GM19452 (cell line): ENCODE measurements at regions not wholly inside any gene's neighbourhood (a gene's known extent, or its start where the extent isn't known, plus 50 kb on each side); places are given as distances from the start of the nearest gene placed in this dataset.

Experiments
- ATAC-seq: cut with Tn5 transposase; IDR thresholded peaks from one replicate; pipeline ENCODE4 v1.9.1; 2021; ENCODE audit not compliant: unreplicated experiment

DNA sequence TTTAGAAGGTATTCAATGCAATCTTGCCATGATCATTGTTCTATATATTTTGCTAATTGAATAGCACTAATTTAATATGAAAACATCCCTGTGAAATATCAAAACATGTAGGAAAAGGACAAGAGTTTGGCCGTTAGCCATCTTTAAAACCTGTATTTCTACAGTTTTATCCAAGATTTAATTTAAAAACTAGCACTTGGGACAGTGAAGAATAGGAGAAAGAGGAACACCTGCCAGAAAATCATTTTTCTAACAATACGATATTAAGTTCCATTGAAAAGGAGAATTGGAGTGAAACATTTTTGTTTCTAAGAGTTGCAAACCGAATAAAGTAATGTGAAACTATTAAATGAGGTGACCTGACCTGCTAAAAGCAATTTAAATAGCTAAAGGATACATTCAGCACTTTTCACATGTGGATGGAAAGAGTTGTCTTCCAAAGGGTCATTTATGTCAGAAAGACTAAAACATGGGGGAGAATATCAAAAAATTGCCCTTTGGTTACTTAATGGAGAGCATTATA lies 1673.6 kb upstream of the MIR17HG start:
- ATAC-seq = no peak

- ATAC-seq = no peak
These were observed 1668.9 kb upstream of the MIR17HG start for GRCh38 chr13:89678466-89679121.

DNA sequence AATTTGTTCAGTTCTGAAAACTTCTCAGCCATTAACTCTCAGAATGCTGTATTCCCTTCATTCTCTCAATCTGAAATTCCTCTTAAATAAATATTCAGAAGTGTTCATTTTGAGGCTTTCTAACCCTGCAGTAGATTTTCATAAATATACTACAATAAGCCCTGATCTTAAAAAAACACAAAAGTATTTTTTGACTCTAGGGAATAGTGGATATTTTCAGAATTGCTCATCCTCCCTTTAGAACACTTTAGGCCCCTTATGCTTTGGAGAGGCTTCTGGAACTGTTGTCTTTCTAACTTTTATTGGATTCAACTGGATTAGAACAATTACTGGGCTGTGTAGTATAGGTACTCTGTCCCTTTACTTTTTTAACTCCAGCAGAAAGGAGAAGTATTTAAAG lies 1662.6 kb upstream of the MIR17HG start:
- ATAC-seq = no peak

DNA sequence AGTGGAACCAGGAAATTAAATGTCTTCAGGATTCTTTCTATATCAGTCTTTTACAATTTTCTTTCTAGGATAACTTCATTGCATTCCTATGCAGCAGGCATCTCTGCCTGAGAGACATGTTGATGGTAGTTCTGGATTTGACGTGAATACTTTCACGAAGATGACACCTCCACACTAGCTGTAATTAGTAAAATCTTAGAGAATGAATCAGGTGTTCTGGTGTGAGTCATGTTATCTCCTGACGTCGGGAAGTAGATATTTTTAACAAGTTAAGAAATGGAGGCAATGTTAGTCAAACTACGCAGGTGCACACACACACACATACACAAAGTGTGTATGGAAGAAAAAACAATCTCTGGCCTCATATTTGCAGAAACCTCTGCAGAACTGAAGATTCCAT lies 1661.3 kb upstream of the MIR17HG start:
- ATAC-seq = no peak

GRCh38 chr13:89687066-89687465 lies 1660.4 kb upstream of the MIR17HG start:
- no peak for ATAC-seq

DNA sequence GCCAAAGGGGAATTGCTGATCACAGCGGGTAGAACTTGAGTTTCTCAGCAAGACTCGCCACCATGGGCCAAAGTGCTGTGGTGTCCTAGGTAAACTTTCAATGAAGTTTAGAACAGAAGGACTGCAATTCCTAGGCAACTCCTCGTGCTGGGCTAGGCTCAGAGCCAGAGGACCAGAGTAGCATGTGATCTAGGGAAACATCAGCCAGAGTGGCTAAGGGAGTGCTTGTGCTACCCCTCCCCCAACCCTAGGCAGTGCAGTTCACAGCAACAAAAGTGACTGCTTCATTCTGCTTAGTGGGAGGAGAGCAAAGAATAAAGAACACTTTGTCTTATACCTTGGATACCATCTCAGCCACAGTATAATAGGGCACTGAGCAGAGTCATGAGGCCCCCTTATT lies 1658.6 kb upstream of the MIR17HG start:
- no peak for ATAC-seq

DNA sequence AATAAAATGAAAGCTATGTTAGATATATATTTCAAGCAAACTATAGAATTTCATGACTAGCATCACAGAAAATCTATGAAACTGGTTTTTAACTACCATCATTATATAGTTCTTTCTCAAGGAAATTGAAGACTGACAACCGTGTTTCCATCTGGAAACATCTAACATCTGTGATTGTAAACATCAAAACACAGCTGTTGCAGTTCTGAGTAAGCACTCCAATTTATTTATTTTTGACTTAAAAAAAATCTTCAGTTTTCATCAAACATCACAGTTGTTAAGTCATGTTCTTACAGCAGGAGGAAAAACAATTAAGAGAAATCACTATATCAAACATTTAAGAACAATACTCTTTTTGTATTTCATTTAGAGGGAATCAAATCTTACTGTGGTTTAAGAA lies 1653.0 kb upstream of the MIR17HG start:
- ATAC-seq = no peak

GRCh38 chr13:89695343-89696257 lies 1651.9 kb upstream of the MIR17HG start:
- no peak for ATAC-seq

GRCh38 chr13:89701913-89702312 lies 1645.6 kb upstream of the MIR17HG start:
- ATAC-seq = no peak

DNA sequence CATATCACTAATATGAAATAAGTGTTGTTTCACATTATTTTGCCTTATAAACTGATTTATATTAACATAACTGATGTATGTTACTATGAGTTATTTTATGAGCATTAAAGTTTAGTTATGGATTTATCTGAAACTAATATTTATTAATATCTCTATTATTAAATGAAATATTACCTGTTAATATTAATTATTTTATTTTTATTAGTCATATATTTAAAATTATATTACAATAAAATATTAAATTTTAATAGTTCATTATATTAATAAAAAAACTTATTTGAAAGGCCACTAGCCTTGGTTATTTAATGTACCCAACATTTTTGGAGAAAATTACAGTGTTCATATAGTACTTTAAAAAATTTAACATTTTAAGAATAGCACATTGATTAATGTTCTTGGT lies 1643.4 kb upstream of the MIR17HG start:
- no peak for ATAC-seq

DNA sequence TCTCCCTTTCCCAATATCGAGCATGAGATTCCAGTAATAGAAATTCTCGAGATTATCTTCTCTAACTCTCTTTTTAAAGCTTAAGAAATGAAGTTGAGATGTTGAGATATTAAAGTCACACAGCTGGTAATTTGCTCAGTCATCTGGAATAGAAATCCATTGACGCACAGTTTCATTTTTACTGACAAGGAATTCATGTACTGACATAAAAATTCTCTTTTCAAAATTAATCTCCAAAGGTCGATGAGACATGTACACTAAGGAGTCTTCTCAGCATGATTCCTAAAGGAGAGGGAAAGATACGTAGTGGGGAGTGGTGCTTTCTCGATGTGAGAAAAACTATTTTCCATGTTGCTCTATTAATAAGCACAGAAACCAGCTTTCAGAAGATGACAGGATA lies 1639.5 kb upstream of the MIR17HG start:
- ATAC-seq = no peak

GRCh38 chr13:89721216-89721615 lies 1626.3 kb upstream of the MIR17HG start:
- no peak for ATAC-seq

GRCh38 chr13:89726690-89727435 lies 1620.6 kb upstream of the MIR17HG start:
- ATAC-seq = no peak

DNA sequence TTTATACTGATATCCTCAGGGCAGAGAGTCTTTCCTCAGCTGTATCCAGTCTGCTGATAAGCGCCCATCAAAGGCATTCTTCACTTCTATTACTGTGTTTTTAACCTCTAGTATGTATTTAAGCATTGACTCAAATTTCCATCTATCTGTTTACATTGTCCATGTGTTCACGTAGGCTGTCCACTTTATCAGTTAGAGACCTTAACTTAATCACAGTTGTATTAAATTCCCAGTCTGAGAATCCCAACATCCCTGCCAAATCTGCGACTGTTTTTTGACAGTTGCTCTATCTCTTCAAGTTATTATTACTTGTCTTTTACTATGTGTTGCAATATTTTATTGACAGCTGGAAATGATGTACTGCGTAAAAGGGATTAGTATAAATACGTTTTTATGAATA lies 1613.7 kb upstream of the MIR17HG start:
- no peak for ATAC-seq

DNA sequence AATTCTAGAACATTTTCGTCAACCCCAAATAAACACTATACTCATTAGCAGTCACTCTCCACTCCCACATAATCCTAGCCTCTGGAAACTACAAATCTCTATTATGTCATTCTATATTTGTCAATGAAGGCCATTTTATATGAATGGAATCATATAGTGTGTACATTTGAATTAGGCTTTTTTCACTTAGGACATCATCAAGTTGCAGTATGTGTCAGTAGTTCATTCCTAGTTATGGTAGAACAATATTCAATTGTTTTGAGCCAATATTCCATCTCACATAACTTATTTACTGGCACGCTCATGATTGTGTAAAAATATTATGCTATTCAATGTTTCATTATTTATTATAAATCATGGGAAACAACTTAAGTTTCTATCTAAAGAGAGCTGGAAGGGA lies 1610.4 kb upstream of the MIR17HG start:
- ATAC-seq = no peak

DNA sequence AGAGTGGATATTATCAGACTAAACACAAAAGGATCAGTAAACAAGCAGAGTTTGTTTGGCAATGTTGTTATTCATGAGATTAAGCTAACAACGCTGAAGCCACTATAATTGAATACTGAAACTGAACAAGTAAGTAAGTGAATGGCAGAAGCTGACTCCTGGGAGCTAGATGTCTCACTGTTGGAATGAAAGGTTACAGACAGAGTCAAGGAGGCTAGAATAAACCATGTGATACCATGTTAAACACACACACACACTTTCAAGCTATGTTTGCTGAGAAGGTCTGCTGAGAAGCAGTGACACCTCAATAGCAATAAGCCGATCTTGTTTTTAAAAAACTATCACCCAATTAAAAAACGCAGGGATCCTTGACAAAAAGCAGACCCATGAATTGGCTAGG lies 1609.4 kb upstream of the MIR17HG start:
- ATAC-seq = no peak

- no peak for ATAC-seq
These were observed 1606.3 kb upstream of the MIR17HG start for GRCh38 chr13:89740994-89741685.

DNA sequence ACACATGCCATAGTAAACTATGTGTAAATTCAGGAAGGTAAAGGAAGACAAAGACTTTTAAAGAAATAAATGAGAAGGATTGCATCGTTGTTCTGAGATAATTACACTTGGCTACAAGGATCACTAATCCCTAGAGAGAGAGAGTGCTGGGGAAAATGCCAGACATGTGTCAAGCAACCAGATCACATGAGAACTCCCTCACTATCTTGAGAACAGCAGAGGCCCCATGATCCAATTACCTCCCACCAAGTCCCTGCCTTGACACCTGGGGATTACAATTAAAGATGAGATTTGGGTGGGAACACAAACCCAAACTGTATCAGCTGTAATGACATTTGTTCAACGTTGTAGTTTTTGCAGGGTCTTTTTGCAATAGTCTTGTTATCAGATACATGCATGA lies 1600.9 kb upstream of the MIR17HG start:
- no peak for ATAC-seq

GRCh38 chr13:89748716-89749115 lies 1598.8 kb upstream of the MIR17HG start:
- no peak for ATAC-seq

GRCh38 chr13:89749888-89750287 lies 1597.6 kb upstream of the MIR17HG start:
- ATAC-seq = no peak

DNA sequence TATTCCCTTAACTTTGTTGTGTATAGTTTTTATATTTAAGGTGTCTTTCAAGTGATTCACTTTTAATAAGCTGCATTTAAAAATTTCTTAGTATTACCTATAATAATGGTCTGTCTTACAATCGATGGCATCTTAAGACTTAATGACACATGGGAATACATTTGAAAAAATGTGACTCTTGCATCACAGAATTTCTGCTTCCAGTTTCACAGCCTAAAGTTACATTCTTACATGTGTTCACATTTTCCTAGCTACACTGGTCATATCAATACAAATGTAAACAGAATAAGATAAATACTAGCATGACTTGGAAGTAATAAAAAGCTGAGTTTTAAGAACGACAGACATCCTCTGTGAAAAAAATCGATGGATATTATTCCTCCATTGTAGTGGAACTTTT lies 1597.1 kb upstream of the MIR17HG start:
- no peak for ATAC-seq
